HK-2 (cell line): ENCODE measurements at regions not wholly inside any gene's neighbourhood (a gene's known extent, or its start where the extent isn't known, plus 50 kb on each side); places are given as distances from the start of the nearest gene placed in this dataset.
A peak's percentile ranks its signal among the peaks of the same experiment; 100 is the strongest.

Experiments used
- DNase-seq: peaks from one replicate; pipeline ENCODE4 v3.0.0-alpha.2; 2018; ENCODE audit not compliant: unreplicated experiment

DNA sequence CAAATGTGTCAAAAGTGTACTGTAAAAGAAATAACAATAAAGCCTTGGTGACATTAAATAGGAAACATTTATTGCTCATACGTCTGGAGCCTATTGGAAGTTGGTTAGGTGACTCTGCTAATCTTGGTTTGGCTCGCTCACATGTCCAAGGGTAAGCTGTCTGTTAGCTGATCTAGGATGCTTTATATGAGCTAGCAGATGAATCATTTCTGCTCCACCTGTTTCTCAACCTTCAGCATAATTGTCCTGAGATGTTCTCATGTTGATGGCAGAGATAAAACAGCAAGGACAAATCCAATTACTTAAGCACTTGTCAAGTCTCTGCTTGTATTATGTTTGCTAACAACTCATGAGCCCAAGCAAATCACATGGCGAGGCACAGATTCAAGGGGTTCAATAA is 56.0 kb upstream of the CD53 start:
- DNase-seq: no peak

DNA sequence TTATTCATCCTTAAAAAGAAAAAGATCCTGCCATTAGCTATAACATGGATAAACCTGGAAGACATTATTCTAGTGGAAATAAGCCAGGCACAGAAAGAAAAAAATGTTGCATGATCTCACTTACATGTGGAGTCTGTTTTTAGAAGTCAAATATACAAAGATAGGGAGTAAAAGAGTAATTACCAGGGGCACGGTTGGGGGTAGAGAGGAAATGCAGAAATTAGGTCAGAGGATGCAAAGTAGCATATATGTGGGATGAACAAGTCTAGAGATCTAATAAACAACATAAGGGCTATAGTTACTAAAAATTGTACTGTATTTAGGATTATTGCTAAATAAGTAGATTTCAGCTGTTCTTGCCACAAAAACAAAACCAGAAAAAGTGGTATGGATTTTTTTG is 61.4 kb upstream of the CD53 start:
- DNase-seq: no peak

DNA sequence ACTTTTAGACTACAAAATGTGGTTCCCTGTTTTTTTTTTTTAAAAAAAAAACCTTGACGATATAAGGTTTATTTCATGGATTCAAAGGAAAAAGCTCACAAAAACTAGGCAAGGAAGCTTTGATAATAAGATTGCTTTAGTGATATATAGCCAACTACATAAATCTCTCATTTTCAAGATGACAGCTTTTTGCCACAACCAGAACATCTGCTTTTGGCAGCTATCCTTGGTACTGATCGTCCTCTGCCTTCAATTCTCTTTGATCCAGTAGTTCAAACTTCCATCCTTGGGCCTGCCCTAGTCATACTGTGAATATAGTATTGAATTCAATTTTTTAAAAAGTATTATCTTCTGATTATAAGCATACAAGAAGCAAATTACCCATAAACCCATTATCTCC is 72.9 kb upstream of the CD53 start:
- no peak for DNase-seq

DNA sequence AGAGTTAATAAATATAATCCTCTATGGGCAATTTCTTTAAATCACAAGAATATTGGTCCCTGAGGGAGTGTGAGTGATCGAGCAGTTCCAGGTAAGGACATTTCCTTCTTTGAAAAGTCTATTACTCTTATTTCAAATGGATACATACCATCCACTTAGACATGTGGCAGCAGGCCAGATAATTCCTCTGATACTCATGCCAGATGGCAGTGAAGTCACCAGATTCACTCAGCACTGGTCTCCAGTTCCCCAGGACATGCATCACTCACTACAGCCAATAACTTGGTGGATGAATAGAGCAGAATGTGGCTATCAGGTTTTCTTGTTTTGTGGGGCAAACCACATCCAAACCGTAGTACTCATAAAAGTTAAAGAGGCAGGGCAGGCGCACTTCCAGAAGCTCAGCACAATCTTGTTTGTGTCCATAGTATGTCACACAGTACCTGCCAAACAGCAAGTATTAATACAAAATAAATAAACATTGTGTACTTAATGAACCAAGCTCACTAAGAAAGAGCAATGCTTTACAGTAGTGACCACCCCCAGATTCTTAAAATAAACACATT is 74.2 kb upstream of the CD53 start:
- no peak for DNase-seq

DNA sequence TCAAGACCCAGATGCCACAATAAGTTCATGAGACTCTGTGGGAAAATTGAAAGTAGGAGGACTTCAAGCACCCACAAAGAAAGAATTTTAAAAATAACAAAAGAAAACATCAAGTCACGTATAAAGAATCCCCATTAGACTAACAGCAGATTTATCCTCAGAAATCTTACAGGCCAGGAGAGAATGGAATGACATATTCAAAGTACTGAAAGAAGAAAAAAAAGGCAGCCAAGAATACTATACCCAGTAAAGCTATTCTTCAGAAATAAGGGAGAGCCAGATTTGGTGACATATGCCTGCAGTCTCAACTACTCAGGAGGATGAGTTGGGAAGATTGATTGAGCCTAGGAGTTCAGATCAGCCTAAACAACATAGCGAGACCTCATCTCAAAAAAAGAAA is 84.3 kb upstream of the CD53 start:
- DNase-seq: no peak

DNA sequence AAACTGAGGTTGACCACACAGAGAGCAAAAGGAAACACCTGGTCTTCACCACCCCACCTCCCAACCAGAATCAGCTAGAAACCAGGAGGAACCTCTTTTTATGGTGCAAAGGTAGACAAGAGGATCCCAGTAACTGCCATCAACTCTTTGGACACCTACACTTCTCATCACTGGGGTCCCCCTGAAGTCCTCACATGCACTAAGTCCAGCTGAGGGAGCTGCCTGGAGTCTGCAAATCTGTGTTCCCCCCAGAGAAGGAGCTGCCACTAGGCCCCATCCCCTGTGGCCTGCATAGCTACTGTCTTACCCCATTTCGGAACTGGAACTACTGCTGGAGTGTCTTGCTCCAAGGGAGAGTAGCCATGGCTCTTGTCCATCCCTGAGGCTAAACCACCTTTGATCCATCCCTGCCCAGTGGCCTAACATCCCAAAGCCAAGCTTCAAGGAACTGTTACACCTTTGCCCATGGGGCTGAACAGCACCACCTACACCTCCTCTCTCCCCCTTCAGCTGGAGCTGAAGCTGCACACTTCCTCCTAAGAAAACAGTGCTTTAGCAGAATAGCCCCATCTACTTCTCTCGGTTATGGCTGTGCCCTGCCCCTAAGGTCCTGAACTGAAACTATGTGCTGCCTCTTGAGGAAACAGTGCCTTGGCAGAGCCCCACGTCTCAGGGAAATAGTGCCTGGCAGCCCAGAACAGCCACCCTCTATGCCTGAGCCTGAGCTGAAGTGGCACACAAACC is 85.4 kb upstream of the CD53 start:
- DNase-seq: no peak

DNA sequence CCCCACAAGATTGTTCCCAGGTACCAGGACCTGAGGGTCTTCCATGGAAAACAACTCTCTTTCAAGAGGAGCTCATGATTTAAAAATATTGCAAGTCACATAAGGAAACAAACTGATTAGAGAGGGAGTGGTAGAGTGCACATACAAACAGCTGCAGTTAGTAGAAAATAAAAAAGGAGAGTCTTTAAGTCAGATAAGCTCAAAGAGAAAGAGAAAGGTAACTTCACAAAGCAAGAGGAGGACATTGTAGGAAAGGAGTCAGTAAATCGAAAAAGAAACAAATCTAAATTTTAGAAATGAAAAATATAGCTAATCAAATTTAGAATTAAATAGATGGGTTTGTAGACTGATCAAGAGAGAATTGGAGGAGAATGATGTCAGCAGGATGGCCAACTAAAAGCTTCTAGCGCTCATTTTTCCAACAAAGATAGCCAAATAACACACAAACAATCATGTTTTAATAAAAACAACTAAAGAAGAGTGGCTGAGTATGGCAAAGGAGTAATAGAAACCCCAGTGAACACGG is 86.1 kb upstream of the CD53 start:
- no peak for DNase-seq

DNA sequence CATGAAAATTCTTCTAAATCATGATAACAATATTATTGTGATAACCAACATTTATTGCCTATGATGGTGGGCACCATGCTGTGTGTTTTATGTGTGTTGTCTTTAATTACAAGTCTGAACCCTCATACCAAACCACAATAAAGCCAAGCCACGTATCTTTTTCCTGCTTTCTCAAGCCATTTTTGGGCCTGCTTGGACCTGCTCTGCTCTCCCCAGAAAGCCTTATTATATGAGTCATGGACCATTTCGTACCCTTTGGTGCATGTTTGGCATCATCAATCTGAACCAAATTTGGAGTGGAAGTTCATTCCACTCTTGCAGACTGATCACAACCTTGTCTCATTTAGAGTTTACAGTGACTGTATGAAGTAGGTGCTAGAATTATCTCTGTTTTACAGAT is 87.3 kb upstream of the CD53 start:
- no peak for DNase-seq

DNA sequence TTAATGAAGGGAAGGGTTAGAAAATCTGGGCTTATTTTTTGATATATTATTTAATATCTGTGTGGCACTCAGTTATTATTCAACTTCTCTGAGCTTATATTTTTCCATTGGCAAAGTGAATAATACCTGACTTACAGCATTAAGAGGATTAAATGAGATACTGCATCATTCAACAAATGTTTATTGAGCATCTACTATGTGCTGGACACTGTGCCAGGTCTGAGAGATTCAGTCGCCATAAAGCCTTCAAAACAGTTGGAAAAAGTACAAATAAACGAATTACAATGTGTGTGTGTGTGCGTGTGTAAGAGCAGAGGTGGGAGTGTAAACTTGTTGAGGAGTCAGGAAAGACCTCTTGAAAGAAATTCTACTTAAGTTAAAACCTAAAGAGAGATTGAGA is 87.9 kb upstream of the CD53 start:
- DNase-seq: no peak

DNA sequence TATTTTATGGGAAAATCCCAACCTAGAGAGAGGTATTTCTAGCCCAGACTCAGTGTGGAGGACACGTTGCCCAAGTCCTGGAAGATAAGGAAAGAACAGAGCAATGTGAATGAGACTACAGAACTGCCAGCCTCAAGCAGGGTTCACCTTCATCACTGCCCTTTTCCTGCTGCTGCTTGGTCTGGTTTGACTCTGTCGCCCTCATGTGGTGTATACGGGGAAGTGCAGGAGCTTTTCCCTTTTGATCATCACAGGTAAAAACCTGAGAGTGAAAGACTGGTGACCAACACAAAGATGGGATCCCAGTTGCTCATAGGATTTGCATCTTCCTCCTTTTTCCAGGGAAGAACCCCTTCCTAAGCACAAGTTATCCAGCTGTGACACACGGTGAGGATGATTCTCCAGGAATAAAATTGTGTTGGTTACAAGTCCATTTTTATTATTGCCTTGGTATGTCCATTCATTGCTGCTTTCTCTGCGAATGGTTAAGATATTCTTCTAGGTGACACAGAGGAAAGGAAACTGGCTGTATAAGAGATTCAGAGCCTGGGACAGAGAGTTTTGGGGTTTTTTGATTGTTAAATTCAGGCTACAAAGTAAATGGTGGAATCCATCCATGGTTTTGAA is 89.5 kb upstream of the CD53 start:
- peak; percentile 41 for DNase-seq

DNA sequence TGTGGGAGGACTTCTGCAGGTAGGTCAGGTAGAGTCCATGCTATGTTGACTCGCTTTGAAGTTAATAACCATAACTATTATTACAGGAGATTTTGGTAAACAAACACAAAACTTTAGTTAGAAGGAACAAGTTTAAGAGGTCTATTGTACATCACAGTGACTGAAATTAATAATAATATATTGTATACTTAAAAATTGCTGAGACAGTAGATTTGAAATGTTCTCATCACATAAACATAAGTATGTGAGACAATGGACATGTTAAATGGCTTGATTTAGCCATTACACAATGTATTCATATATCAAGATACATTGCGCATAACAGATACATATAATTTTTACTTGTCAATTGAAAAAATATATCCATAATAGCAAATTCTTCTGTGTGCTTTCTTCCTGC is 91.4 kb upstream of the CD53 start:
- no peak for DNase-seq

DNA sequence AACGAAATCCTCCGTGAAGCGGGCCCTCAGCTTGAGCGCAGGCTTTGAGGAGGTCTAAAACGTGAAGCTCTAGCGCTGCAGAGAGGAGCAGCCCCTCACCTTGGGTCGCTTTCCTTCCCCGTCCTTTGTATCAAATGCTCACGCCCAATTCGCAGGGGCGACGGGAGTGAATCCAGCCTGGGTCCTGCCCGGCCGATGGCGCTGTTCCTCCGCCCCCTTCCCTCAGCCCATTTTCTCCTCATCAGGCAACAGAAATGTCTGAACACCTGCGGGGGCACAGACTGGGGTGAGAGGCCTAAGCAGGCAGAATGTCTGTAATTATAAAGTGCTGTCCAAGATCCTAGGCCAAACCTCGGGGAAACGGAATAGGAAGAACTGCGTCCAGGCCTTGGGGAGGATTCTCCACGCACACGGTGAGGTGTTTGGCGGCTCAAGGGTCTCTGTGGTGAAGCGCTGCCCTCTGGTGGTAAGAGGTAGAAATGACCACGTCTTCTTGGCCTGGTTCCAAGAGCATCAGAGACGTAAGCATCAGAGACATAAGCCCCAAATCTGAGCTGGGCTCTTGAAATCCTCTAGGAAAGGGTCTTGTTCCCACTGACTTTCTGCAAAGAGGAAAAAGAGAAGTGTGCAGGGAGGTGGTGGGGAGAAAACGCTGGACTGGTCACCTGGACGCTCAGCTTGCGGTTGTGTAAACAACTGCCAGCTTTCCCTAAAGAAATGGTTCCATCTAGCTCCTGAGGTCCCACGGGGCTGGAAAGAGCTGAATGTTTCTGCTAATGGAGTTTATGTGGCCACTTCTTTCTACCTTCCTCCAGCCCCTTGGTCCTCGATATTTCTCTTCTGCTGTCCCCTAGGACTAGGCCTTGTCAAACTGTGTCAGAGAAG is 92.1 kb upstream of the CD53 start:
- peak; percentile 66 for DNase-seq

DNA sequence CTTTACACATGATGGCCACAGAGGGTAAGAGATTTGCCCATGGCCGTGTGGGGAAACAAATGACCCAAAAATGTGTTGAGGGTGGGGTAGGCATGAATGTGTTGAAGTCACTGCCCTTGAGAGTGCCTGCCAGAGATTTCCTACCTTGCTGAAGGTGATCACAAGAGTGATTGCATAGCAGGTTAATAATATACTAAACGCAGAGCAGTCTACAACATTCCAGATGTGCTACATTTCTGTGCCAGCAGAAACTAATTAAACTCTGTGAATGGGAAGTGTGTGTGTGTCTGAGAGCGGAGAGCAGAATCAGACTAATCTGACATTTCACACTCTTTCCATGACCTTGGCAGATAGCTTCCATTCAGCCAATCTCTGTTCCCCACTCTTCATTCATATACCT is 93.3 kb upstream of the CD53 start:
- no peak for DNase-seq

DNA sequence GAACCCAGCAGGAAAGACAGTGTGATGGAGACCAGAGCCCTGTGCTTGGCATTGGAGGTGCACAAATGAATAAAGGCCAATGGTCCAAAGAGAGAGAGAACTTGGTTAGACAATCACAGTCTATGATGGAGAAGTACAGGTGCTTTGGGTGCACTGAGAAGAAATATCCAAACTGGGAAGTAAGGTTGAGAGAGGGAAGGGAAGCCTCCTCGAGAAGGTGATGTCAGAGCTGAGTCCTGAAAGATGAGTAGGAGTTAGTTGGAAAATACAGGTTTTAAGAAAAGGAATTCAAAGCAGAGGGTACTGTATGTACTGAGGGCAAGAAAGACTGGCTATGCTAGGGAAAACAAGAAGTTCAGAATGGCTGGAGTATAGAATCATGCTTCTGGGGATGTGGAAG is 94.1 kb upstream of the CD53 start:
- DNase-seq: no peak

DNA sequence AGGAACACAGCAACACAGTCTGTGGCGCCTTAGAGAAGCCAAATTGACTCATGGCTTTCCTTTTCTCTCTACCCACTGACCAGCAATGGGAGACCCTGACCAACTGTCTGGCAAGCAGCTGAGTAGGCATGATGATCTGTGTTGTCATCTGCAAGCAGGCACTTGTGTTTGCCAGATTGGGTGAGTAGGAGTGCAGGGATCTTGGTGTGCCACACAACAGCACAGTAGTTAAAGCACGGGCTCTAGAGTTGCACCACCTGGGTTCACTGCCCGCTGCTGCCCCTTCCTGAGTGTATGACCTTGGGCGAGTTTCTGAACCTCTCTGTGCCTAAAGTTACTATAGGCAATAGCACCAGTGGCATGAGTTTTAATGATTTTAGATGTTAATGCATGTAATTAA is 95.7 kb upstream of the CD53 start:
- DNase-seq: no peak

DNA sequence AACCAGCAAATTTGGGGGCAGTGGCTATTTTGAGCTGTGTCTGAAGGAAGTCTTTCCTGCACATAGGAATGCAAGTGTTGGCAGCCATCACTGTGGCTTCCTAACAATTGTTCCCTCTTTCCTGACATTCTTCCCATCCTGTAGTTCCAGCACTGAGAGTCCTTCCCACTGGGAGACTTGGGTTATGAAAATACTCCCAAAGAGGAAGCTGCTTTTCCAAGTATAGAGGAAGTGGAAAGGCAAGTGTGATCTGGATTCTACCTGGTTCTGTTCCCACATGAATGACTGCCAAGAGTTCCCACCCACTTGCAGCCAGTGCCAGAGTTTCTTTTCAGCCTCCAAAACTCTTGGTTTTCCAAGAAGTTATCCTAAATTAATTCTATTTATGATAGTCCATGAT is 98.5 kb upstream of the CD53 start:
- DNase-seq: no peak

DNA sequence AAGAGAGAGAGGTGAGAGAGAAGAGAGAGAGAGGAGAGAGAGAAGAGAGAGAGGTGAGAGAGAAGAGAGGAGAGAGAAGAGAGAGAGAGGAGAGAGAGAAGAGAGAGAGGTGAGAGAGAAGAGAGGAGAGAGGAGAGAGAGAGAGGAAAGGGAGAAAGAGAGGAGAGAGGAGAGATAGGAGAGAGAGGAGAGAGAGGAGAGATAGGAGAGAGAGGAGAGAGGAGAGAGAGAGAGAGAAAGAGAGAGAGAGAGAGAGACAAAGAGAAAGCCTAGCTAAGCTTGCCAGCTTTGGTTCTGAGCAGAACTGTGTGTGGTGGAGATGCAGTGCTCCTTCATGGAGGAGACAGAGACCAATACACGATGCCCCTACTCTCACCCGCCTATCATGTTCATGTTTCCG is 99.1 kb upstream of the KCNA3 start:
- no peak for DNase-seq

DNA sequence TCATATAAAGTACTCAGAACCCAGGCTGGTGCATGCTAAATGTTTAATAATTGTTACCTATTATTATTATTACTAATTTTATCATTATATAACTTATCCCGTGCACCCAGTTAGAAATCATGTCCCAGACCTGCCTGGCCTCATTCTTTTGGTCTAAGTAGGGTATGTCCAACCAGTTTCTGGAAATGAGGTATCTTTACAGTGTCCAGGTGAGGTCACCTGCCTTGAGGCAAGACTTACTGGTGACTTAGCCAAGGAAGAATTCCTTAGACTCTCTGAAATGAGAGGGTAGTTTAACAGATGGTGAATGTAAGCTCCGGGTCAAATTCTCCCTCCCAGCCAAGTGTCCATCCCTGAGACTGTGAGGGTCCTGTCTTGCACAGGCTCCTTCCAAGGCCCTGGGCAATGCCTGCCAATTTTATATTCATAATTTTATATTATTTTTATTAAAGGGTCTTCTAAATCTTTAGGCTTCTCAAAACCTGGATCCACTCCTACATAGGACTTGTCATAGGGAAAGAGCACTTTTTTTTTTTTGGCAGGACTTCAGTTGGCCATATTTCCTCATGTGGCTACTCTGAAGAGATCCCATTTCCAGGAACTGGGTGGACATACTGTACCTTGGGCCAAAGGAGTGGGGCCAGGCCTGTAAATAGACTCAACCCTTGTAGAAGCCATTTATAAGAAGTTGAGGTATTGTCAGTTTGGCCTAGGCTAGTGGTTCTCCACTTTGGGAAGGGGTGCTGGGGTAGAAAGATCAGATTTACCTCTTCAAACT is 96.7 kb upstream of the KCNA3 start:
- DNase-seq: no peak

DNA sequence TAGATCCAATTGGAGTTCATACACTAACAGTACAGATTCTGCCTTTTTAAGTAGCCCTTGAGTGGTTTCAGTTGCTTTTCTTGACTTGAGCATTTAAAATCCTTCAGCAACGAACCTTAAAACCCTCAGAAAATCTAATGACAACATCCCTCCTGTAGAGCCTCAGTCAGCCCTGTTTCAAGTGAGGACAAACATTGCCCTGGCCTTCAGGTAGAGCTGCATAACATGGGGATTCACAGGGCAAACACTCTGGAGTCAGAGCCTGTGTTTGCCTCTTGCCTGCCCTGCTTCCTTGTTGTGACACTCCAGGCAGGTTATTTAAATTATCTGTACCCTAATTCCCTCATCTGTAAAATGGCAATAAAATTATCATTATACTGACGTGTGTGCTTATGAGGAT is 96.1 kb upstream of the KCNA3 start:
- no peak for DNase-seq

DNA sequence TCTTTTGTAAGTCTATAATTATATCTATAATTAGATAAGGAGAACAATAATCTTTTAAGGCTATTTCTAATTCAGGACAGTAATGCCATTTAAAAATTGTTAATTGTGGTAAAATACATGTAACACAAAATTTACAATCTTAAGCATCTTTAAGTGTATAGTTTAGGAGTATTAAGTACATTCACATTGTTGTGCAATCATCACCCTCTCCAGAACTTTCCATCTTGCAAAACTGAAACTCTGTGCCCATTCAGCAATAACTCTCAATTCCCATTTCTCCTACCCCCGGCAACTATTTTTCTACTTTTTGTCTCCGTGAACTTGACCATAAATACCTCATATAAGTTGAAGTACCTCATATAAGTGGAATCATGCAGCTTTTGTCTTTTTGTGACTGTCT is 93.9 kb upstream of the KCNA3 start:
- no peak for DNase-seq

DNA sequence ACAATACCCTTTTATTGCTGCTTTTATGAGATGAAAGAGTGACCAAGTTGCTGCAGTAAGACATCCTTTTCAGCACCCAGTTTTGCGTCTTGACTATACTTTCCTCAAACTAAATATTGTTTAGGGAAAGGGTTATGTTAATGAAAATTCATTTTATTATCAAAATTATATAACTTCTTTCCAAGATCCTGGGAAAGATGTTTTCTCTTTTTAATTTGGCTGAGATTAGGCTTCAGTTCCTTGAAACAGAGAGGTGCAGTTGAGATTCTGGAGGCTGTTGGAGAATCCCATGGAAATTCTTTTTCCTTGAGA is 91.6 kb upstream of the KCNA3 start:
- DNase-seq: no peak
